NOMO-1 (cell line): ENCODE measurements at regions not wholly inside any gene's neighbourhood (a gene's known extent, or its start where the extent isn't known, plus 50 kb on each side); places are given as distances from the start of the nearest gene placed in this dataset.
"Not testable (repeated sequence)": the region's sequence is repeated elsewhere in the genome, so short reads cannot be mapped to it uniquely, and the experiment has no call there.

Source experiments
- DNase-seq, 2 experiments: peaks; one replicate each; lab custom pipeline; 2025; ENCODE audit not compliant: unreplicated experiment in 2 of 2; lab: John Stamatoyannopoulos, UW

GRCh38 chr5:86337667-86338460 is 279.9 kb upstream of the COX7C start:
- DNase-seq, result no peak

GRCh38 chr5:86354664-86355063 is 263.1 kb upstream of the COX7C start:
- DNase-seq, result no peak

- DNase-seq, result no peak
Measured at GRCh38 chr5:86360801-86361200, 256.9 kb upstream of the COX7C start.

GRCh38 chr5:86371061-86371460 is 246.7 kb upstream of the COX7C start:
- no peak for DNase-seq

- no peak for DNase-seq
Measured at GRCh38 chr5:86374611-86375010, 243.1 kb upstream of the COX7C start.

GRCh38 chr5:86376214-86376613 is 241.5 kb upstream of the COX7C start:
- no peak for DNase-seq

- no peak for DNase-seq
Measured at GRCh38 chr5:86403190-86403589, 214.6 kb upstream of the COX7C start.

- no peak for DNase-seq
Measured at GRCh38 chr5:86404256-86404655, 213.5 kb upstream of the COX7C start.

- no peak for DNase-seq
Measured at GRCh38 chr5:86407711-86408110, 210.0 kb upstream of the COX7C start.

- no peak for DNase-seq
Measured at GRCh38 chr5:86411596-86411995, 206.1 kb upstream of the COX7C start.

GRCh38 chr5:86427158-86427557 is 190.6 kb upstream of the COX7C start:
- DNase-seq, result no peak

- no peak for DNase-seq
Measured at GRCh38 chr5:86439593-86440110, 178.1 kb upstream of the COX7C start.

- no peak for DNase-seq
Measured at GRCh38 chr5:86442036-86442745, 175.6 kb upstream of the COX7C start.

GRCh38 chr5:86447362-86447761 is 170.4 kb upstream of the COX7C start:
- DNase-seq, result no peak

GRCh38 chr5:86452251-86452650 is 165.5 kb upstream of the COX7C start:
- DNase-seq, result no peak

GRCh38 chr5:86460519-86460918 is 157.2 kb upstream of the COX7C start:
- DNase-seq, result no peak

GRCh38 chr5:86461169-86461956 is 156.4 kb upstream of the COX7C start:
- no peak for DNase-seq

GRCh38 chr5:86463339-86463738 is 154.4 kb upstream of the COX7C start:
- DNase-seq, result no peak

- no peak for DNase-seq
Measured at GRCh38 chr5:86465052-86465838, 152.5 kb upstream of the COX7C start.

GRCh38 chr5:86466721-86467120 is 151.0 kb upstream of the COX7C start:
- DNase-seq, result not testable (repeated sequence)
